HL-60 (cell line): ENCODE measurements at regions not wholly inside any gene's neighbourhood (a gene's known extent, or its start where the extent isn't known, plus 50 kb on each side); places are given as distances from the start of the nearest gene placed in this dataset.

ENCODE experiments used
- CTCF ChIP-seq: IDR thresholded peaks from one replicate; pipeline ENCODE4 v1.5.1; 2011; ENCODE audit warnings: low read length, control low read depth, inconsistent platforms; ENCODE audit not compliant: insufficient read depth
- REST ChIP-seq: IDR thresholded peaks from 2 replicates; pipeline ENCODE4 v1.6.1; 2012; ENCODE audit warnings: low read depth; ENCODE audit not compliant: insufficient replicate concordance

- no peak for TF ChIP-seq CTCF
- TF ChIP-seq REST, result no peak
Observed at GRCh38 chr7:16267953-16268820, 153.2 kb downstream of the CRPPA start.
